PC-3 (cell line): ENCODE measurements at regions not wholly inside any gene's neighbourhood (a gene's known extent, or its start where the extent isn't known, plus 50 kb on each side); places are given as distances from the start of the nearest gene placed in this dataset.

Experiments used
- EZH2 ChIP-seq: fragments of 300-600 bp; sonication (generic); IDR thresholded peaks from one replicate; pipeline ENCODE4 v1.6.1; 2017; ENCODE audit warnings: antibody characterized with exemption, mild to moderate bottlenecking, low read length; ENCODE audit not compliant: unreplicated experiment
- EZH2phosphoT487 ChIP-seq: fragments of 300-600 bp; sonication (generic); IDR thresholded peaks from 2 replicates; pipeline ENCODE4 v1.6.1; 2018; ENCODE audit warnings: mild to moderate bottlenecking, antibody characterized with exemption, low read length, borderline replicate concordance
- TF ChIP-seq, protein P1 (sequence below): fragments of 300-600 bp; sonication (generic); conservative IDR thresholded peaks from 2 replicates; pipeline ENCODE4 v1.5.1; 2017; ENCODE audit warnings: antibody characterized with exemption, low read depth, mild to moderate bottlenecking, low read length

DNA sequence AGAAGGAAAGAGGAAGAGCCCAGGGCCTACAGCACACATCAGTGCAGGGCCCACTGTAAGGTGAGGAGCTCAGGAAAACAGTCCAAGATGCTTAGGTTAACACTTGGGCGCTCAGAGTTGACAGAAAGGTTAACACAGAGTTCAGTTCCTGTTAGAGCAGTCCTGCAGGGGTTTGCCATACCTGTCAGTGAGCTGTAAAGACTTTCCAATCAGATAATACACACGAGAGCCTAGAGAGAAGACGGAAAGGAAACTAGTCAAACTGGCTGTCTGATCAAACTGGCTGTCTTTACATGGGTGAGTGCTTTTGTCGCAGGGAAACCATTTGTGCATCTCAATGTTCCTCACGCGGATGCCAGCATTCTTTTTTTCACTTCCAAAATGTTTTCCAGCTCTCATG is 61.4 kb upstream of the ARHGEF26 start:
- TF ChIP-seq, protein P1, sequence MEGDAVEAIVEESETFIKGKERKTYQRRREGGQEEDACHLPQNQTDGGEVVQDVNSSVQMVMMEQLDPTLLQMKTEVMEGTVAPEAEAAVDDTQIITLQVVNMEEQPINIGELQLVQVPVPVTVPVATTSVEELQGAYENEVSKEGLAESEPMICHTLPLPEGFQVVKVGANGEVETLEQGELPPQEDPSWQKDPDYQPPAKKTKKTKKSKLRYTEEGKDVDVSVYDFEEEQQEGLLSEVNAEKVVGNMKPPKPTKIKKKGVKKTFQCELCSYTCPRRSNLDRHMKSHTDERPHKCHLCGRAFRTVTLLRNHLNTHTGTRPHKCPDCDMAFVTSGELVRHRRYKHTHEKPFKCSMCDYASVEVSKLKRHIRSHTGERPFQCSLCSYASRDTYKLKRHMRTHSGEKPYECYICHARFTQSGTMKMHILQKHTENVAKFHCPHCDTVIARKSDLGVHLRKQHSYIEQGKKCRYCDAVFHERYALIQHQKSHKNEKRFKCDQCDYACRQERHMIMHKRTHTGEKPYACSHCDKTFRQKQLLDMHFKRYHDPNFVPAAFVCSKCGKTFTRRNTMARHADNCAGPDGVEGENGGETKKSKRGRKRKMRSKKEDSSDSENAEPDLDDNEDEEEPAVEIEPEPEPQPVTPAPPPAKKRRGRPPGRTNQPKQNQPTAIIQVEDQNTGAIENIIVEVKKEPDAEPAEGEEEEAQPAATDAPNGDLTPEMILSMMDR: no peak
- TF ChIP-seq EZH2 (no peak), EZH2phosphoT487 (no peak)
